ENCODE measurements at regions not wholly inside any gene's neighbourhood (a gene's known extent, or its start where the extent isn't known, plus 50 kb on each side); places are given as distances from the start of the nearest gene placed in this dataset.

DNA sequence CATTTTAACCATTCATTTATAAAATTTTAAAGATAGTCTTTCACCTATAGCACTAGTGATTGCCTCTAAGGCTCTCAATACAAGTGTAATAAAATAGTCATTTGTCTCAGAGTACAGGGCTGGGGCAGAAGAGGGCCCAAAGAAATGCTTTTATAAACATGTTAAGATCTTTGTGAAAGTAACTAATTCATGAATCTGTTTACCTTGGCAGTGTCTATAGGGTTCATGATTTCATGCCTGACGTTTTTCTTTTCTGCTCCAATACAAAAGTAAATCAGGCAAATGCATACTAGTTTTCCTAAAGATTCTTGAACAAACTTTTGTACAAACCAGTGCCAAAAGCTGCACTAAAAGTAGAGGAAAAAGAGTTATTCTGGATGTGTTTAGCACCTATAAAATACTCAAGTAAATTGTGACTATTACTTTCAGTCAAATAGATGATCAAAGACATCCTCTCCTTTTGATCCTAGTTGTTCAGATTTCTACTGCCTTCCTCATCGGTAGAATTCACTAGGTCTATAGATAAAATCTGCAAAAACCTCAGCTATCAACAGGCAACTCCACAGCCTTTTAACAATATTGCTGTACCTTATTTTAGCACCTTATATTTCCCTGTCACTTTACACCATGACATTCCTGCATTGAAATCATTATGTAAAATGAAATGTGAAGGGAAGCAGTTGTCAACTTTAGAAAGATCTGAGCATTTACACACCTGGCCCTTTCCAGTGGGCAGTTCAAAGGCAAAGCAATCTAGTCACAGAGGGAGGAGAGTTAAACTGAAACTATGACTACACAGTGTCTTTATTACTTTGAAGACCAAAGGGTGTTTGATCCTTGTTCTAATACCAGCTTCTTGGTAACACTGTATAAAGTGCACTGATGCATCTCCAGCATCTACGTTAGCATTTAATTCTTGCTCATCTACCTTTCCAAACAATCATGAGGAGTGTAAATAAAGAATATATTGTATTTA, 100.0 kb upstream of the MED13 start:
- TF ChIP-seq, protein P1, sequence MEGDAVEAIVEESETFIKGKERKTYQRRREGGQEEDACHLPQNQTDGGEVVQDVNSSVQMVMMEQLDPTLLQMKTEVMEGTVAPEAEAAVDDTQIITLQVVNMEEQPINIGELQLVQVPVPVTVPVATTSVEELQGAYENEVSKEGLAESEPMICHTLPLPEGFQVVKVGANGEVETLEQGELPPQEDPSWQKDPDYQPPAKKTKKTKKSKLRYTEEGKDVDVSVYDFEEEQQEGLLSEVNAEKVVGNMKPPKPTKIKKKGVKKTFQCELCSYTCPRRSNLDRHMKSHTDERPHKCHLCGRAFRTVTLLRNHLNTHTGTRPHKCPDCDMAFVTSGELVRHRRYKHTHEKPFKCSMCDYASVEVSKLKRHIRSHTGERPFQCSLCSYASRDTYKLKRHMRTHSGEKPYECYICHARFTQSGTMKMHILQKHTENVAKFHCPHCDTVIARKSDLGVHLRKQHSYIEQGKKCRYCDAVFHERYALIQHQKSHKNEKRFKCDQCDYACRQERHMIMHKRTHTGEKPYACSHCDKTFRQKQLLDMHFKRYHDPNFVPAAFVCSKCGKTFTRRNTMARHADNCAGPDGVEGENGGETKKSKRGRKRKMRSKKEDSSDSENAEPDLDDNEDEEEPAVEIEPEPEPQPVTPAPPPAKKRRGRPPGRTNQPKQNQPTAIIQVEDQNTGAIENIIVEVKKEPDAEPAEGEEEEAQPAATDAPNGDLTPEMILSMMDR (IDR thresholded peaks at IDR 0.05; ENCODE audit: unreplicated experiment), result no peak
- BruUV-seq (replicated peaks), result no TSS peak
- ChIA-PET CTCF (no interaction called here), POLR2A (no interaction called here)
- Mint-ChIP-seq H3K4me1 (ENCODE audit: insufficient read depth, unreplicated experiment) (peaks cover 6% of the 10 kb centered on the region), H3K36me3 (ENCODE audit: insufficient read depth, unreplicated experiment) (no peaks in the 10 kb centered on the region), H3K27ac (ENCODE audit: low read depth, unreplicated experiment) (no peak overlapping the region), H3K9me3 (ENCODE audit: unreplicated experiment) (no peaks in the 10 kb centered on the region), H3K27me3 (ENCODE audit: insufficient read depth, unreplicated experiment) (no peaks in the 10 kb centered on the region), H3K4me3 (ENCODE audit: unreplicated experiment) (no peak overlapping the region)
- DNase-seq (ENCODE audit: unreplicated experiment), result no peak
- intact Hi-C loops (cut with micrococcal nuclease), result no loop called here

DNA sequence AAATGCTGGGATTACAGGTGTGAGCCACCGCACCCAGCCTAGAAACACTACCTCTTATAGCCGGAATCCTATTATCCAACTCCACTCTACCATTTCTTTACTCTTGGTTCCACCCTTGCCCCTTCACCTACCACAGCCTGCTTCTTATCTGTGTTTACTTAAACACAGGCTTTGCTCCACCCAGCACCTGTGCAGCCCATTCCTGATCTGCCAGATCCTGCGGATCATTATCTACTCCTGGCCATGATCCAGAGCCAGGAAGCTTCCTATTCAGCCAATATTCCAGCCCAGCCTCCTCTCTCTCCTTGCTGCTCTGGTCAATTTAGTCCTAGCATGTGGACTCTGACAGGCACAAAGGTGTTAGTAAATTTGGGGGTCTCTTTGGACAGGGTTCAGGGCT, 98.8 kb upstream of the MED13 start:
- intact Hi-C loops (cut with micrococcal nuclease), result no loop called here
- no TSS peak for BruUV-seq (replicated peaks)
- Mint-ChIP-seq H3K36me3 (ENCODE audit: insufficient read depth, unreplicated experiment) (no peaks in the 10 kb centered on the region), H3K27me3 (ENCODE audit: insufficient read depth, unreplicated experiment) (no peaks in the 10 kb centered on the region), H3K27ac (ENCODE audit: low read depth, unreplicated experiment) (no peak overlapping the region), H3K9me3 (ENCODE audit: unreplicated experiment) (no peaks in the 10 kb centered on the region), H3K4me1 (ENCODE audit: insufficient read depth, unreplicated experiment) (peaks cover 6% of the 10 kb centered on the region), H3K4me3 (ENCODE audit: unreplicated experiment) (no peak overlapping the region)
- TF ChIP-seq, protein P1 (IDR thresholded peaks at IDR 0.05; ENCODE audit: unreplicated experiment), result no peak
- ChIA-PET POLR2A (no interaction called here), CTCF (interaction anchor here (0.6 kb wide), 1 partner anchor 663 kb away, joined by 4 read pairs; no protein-coding TSS in a partner anchor)
- DNase-seq (ENCODE audit: unreplicated experiment), result no peak

DNA sequence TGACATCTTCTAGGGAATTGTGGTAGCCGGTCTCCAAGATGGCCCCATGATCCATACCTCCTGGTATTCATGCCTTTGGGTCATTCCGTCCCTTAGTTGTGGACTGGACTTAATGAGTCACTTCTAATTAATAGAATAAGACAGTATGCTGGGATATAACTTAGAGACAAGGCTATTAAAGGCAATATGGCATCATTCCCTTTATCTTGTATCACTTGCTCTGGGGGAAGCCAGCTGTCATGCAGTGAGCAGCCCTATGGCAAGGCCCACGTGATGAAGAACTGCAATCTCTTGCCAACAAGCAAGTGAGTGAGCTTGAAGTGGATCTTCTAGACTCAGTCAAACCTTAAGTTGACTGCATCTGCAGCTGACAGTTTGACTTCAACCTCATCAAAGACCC, 97.8 kb upstream of the MED13 start:
- Mint-ChIP-seq H3K4me1 (ENCODE audit: insufficient read depth, unreplicated experiment) (peaks cover 6% of the 10 kb centered on the region), H3K27ac (ENCODE audit: low read depth, unreplicated experiment) (no peak overlapping the region)
- BruUV-seq (replicated peaks), result no TSS peak

More for the DNA sequence above, 97.8 kb upstream of the MED13 start:
- Mint-ChIP-seq H3K36me3 (ENCODE audit: insufficient read depth, unreplicated experiment) (no peaks in the 10 kb centered on the region), H3K4me3 (ENCODE audit: unreplicated experiment) (no peak overlapping the region), H3K27me3 (ENCODE audit: insufficient read depth, unreplicated experiment) (no peaks in the 10 kb centered on the region), H3K9me3 (ENCODE audit: unreplicated experiment) (no peaks in the 10 kb centered on the region)
- ChIA-PET CTCF (no interaction called here), POLR2A (no interaction called here)
- intact Hi-C loops (cut with micrococcal nuclease), result no loop called here
- no peak for DNase-seq (ENCODE audit: unreplicated experiment)
- TF ChIP-seq, protein P1 (IDR thresholded peaks at IDR 0.05; ENCODE audit: unreplicated experiment), result no peak

All from MCF 10A (cell line).